ENCODE measurements at regions not wholly inside any gene's neighbourhood (a gene's known extent, or its start where the extent isn't known, plus 50 kb on each side); places are given as distances from the start of the nearest gene placed in this dataset.

- DNase-seq (ENCODE audit: low read depth in 3 of 3), result no peak
Measured at GRCh38 chr11:15875943-15876342, 480.4 kb downstream of the SOX6 start.

GRCh38 chr11:15878756-15879155 is 477.6 kb downstream of the SOX6 start:
- no peak for DNase-seq (ENCODE audit: low read depth in 3 of 3)

GRCh38 chr11:15880291-15880690 is 476.1 kb downstream of the SOX6 start:
- no peak for DNase-seq (ENCODE audit: low read depth in 3 of 3)

DNA sequence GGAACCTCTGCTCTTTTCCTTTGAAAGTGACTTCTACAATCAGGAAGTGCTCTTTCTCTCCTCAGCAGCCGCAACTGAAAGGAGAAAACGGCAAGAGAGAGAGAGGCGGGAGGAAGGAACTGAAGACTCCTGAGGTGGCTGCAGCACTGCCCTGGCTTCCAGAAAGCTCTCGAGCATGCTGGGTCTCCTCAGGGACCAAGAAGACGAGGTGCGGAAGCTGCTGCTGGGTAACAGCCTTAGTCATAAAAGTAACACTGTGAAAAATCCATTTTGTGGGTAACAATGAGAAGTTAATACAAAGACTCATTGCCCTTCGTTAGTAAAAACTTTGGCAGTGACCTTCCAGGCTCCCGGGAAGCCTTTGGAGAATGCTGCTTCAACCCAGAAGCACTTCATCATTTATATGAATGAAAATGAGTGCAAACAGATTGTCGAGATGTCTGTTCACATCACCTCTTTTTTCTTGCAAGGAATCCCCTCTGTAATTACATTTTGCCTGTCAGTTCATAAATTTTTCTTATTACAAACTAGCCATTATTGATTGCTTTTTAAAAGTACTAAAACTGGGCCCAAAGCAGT is 473.4 kb downstream of the SOX6 start:
- DNase-seq (ENCODE audit: low read depth in 3 of 3), result no peak

DNA sequence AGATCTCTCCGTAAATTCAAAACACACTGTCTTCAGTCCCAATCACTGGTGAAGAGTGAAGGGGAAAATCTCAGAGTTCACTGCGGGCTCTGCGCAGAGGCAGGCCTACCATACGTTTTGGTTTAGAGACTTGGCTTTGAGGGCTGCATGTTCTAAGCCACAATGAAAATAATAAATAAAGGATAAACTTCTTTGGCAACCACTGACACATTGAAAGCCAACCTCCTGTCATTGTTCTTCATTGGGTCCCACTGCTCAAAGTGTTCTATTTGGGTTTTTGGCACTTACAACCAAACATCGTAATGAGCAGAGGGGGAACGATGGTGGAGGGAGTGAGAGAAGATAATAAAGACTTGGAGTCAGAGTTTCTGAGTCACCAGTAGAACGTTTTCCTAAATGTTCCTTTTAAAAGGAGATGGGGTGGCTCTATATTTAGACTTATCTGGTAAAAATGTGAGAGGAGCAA is 472.9 kb downstream of the SOX6 start:
- no peak for DNase-seq (ENCODE audit: low read depth in 3 of 3)

DNA sequence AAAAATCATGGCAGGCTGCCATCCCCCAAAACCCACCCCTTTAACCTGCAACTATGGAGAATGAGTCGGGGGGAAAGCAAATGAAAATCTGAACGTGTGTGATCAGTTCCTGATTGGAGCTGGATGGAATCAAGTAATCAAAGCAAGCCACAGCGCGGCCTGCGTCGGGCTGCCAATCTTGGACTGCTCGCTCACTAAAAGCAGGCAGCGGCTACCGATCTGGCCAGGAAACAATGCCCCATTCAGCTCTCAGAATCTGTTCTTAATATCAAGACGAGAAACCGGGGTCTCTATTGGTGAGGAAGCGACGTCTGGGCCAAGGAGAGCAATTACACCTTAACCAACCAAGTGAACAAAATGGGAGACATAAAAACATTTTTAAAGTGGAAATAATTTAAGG is 472.2 kb downstream of the SOX6 start:
- DNase-seq (ENCODE audit: low read depth in 3 of 3), result no peak

DNA sequence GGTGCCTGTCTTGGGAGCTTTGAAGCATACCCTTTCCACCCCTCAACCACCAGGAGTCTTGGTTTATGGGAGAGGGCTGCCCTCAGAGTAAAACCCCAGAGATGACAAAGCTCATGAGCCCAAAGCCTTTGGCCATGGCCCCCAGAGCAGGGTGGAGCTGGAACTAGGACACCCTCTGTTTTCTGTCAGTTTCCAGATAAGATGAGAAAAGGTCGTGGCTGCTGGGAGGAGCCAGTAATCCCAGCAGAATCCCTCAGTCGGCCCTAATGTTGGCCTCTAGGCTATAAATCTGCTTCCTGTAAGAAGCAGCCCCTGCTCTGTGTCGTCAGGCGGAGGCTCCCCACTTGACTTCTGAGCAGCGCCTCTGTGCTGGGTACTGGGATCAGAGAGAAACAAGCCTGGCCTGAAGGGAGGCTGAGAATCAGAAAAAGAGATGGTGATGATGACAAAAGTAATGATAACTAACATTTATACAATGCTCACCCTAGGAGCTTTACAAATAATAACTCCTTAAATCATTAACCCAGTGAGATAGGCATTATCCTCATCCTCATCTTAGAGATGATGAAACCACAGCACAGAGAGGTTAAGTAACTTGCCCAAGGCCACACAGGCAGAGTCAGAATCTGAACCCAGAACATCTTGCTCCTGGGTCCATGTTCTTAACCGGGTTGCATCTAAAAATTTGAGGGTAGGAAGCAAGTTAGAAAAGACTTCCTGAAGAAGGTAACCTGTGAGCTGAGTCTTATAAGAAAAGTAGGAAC is 471.4 kb downstream of the SOX6 start:
- no peak for DNase-seq (ENCODE audit: low read depth in 3 of 3)

DNA sequence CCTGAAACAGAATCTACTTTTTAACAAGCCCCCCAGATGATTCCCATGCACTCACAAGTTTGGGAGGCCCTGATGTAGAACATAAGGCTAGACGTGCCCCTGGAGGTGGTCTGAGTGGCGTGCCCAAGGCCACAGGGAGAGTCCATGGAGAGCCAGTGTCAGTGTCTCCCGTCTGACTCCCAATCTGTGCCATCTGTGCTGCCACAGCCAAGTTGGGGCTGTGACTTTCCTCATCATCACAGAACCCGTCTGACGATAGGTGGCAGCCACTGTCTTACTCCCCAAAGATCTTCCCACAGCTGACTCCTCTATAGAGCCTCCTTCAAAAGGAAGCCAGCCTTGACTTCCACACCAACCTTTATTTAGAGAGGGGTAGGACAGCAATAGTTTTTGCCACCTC is 470.5 kb downstream of the SOX6 start:
- no peak for DNase-seq (ENCODE audit: low read depth in 3 of 3)

DNA sequence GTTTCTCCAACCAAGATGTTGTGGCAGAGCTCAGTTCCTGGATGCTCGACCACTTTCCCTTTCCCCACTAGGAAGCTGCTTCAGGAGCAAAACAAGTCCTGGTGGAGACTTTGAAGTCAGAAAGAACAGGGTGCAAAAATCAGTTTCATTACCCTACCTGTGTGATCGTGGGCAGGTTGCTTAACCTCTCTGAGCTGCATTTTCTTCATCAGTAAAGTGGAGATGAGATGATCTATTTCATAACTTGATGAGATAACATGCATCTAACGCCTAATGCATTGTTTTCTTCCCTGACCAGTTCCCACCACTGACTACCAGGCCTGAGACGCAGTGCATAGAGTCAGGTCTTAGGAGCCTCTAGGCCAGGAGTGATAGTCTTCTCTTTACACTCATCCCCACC is 470.0 kb downstream of the SOX6 start:
- DNase-seq (ENCODE audit: low read depth in 3 of 3), result no peak

GRCh38 chr11:15886866-15887265 is 469.5 kb downstream of the SOX6 start:
- no peak for DNase-seq (ENCODE audit: low read depth in 3 of 3)

- DNase-seq (ENCODE audit: low read depth in 3 of 3), result no peak
Measured at GRCh38 chr11:15888556-15889345, 467.6 kb downstream of the SOX6 start.

GRCh38 chr11:15889363-15890030 is 466.8 kb downstream of the SOX6 start:
- no peak for DNase-seq (ENCODE audit: low read depth in 3 of 3)

- no peak for DNase-seq (ENCODE audit: low read depth in 3 of 3)
Measured at GRCh38 chr11:15890031-15890713, 466.2 kb downstream of the SOX6 start.

DNA sequence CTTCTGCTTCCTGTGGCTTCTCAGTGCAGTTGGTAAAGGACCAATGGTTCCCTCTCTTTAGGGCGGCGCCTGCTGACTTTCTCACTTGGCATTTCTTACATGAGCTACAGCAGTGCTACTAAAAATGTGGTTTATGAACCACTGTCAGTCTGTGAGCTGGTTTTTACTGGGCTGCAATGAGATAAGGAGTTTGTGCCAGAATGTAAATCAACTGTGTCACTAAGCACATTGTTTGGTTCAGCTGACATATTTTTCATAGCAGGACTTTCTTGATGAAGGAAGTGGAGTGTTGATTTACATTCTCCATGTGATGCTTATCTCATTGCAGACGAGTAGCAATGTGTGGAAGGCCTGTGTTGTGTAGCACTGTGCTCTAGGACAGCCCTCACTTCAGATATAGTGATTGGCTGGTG is 463.3 kb downstream of the SOX6 start:
- no peak for DNase-seq (ENCODE audit: low read depth in 3 of 3)

GRCh38 chr11:15896026-15896425 is 460.3 kb downstream of the SOX6 start:
- no peak for DNase-seq (ENCODE audit: low read depth in 3 of 3)

DNA sequence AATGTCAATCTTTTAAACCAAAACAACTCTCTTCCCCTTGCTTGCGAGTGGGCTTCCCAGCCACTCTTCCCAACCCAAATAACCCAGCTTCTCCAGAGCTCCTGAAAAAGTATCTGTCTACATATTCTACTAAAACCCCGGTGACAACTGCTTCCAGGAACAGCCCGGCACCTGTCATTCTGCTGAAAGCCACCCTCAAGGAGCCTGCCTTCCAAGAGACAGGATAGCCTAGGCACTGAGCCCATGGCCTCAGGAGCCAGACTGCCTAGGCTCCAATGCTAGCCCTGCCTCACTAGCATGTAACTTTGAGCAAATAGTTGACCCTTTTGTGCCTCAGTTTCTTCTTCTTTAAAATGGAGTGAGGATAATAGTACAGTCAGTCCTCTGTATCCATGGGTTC is 459.8 kb downstream of the SOX6 start:
- DNase-seq (ENCODE audit: low read depth in 3 of 3), result no peak

DNA sequence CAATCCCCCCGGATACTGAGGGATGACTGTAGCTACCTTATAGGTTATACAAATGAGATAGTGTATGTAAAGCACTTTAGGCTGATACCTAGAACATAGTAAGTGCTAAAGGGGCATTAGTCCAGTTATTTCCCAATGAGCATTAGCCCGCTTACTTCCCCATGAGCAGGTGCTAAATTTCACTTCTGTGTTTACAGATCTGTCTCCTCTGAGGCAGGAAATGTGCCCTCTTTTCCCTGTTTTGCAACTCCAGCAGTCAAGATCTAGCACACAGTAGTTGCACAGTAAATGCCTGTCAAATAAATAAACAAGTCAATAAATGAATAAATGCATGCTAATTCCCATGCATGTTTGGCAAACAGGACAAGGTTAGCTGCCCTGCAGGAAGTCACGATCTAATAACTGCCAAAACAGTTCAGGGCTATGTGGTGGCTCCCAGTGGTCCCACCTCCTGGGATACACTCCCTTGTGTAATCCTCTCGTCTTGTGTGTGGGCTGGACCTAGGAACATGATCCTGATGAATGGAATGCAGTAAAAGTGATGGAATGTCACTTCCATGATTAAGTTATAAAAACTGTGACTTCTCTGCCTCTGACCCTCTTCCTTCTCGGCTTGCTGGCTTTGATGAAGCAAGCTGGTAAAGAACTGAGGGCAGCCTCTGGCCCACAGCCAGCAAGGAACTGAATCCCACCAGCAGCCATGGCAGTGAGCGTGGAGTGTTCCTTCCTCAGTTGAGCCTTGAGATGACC is 459.0 kb downstream of the SOX6 start:
- no peak for DNase-seq (ENCODE audit: low read depth in 3 of 3)

- no peak for DNase-seq (ENCODE audit: low read depth in 3 of 3)
Measured at GRCh38 chr11:15901054-15901453, 455.3 kb downstream of the SOX6 start.

DNA sequence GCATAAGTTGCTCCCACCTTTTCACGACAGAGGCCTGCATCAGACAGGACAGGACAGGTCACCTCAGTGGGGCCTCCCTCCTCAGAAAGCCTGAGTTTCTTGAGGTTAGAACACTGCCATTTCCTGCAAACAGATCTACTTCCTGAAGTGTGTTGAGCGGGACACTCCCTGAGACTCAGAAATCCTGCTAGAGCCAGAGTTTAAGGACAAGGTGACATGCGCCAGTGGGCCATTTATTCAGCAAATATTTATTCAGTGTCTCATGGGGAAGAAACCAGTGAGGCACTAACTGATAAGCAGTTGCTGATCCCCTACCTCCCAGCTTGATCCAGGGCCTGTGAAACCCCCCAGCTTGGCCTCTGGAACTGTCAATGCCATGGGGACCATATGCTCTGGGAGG is 454.6 kb downstream of the SOX6 start:
- no peak for DNase-seq (ENCODE audit: low read depth in 3 of 3)

DNA sequence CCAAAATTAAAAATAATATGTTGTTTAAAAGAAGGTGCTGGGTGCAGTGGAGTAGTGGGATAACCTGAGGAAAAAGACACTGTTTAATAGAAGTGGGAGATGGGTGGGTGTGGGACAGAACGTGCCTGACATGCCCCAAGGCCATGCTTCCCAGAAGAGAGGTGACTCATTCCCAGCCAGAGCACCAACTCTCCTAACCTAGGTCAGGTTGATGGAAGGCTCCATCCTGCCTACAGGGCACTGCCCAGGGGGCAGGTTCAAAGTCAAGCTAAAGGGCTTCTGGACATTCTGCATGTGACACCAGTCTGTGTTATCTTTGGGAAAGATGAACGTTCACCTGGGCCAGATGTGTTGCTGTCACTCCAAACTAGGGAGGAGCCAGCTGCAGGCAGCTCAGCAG is 453.1 kb downstream of the SOX6 start:
- DNase-seq (ENCODE audit: low read depth in 3 of 3), result no peak

Data from stimulated activated CD4-positive, alpha-beta T cell treated with anti-CD3 and anti-CD28 coated beads, TNF-alpha, amount 100 ng/mL, for 4 hours (primary cell).